ENCODE measurements at regions not wholly inside any gene's neighbourhood (a gene's known extent, or its start where the extent isn't known, plus 50 kb on each side); places are given as distances from the start of the nearest gene placed in this dataset.
"Not testable (repeated sequence)": the region's sequence is repeated elsewhere in the genome, so short reads cannot be mapped to it uniquely, and the experiment has no call there.

- H3K27me3 ChIP-seq (ENCODE audit: control insufficient read depth in 5 of 5, insufficient read depth in 4 of 5, low read length in 5 of 5); H3K9me3 ChIP-seq (ENCODE audit: control insufficient read depth in 5 of 5, low read length in 5 of 5); H3K9ac ChIP-seq (ENCODE audit: low read length in 5 of 5); H3K4me3 ChIP-seq (ENCODE audit: low read depth in 1 of 5, low read length in 5 of 5); H3K27ac ChIP-seq (ENCODE audit: low read depth, low read length); H3K4me1 ChIP-seq (ENCODE audit: control insufficient read depth in 5 of 5, insufficient read depth in 5 of 5, low read length in 5 of 5); H3K36me3 ChIP-seq (ENCODE audit: control insufficient read depth in 5 of 5, insufficient read depth in 5 of 5, low read length in 5 of 5): not testable (repeated sequence)
Observed at GRCh38 chrX:10706342-10706741, 86.0 kb upstream of the MID1 start.

GRCh38 chrX:10707773-10708172, 87.4 kb upstream of the MID1 start:
- H3K4me3 ChIP-seq (ENCODE audit: low read depth in 1 of 5, low read length in 5 of 5) = no peak overlapping the region
- no peaks in the 10 kb centered on the region for H3K27me3 ChIP-seq (ENCODE audit: control insufficient read depth in 5 of 5, insufficient read depth in 4 of 5, low read length in 5 of 5)
- H3K27ac ChIP-seq (ENCODE audit: low read depth, low read length) = no peak overlapping the region
- H3K9me3 ChIP-seq (ENCODE audit: control insufficient read depth in 5 of 5, low read length in 5 of 5) = no peaks in the 10 kb centered on the region
- peaks cover 0 to 3% (median 0%) of the 10 kb centered on the region in 5 donors for H3K4me1 ChIP-seq (ENCODE audit: control insufficient read depth in 5 of 5, insufficient read depth in 5 of 5, low read length in 5 of 5)
- no peak overlapping the region for H3K9ac ChIP-seq (ENCODE audit: low read length in 5 of 5)
- H3K36me3 ChIP-seq (ENCODE audit: control insufficient read depth in 5 of 5, insufficient read depth in 5 of 5, low read length in 5 of 5) = no peaks in the 10 kb centered on the region

DNA sequence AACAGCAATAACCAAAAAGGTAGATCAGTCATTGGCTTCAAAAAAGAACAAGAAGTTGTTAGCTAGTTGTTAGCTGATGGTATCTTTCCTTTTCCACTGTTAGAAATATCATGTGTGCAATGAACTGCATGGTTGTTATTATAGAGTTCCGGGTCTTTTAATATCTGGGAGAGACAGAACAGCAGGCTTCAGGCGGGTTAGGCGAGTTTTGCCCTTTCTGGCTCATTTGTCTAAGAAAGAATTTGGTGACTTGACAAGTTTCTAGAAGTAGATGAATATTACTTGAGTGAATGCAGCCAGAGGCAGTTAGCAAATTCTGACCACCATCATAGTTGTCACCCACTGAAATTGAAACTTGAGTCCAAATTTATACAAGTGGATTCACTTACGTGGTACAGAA, 88.9 kb upstream of the MID1 start:
- Histone ChIP-seq H3K27me3 (ENCODE audit: control insufficient read depth in 5 of 5, insufficient read depth in 4 of 5, low read length in 5 of 5) (no peaks in the 10 kb centered on the region), H3K4me3 (ENCODE audit: low read depth in 1 of 5, low read length in 5 of 5) (no peak overlapping the region), H3K9ac (ENCODE audit: low read length in 5 of 5) (no peak overlapping the region), H3K27ac (ENCODE audit: low read depth, low read length) (no peak overlapping the region), H3K4me1 (ENCODE audit: control insufficient read depth in 5 of 5, insufficient read depth in 5 of 5, low read length in 5 of 5) (peaks cover 0 to 3% (median 0%) of the 10 kb centered on the region in 5 donors), H3K36me3 (ENCODE audit: control insufficient read depth in 5 of 5, insufficient read depth in 5 of 5, low read length in 5 of 5) (no peaks in the 10 kb centered on the region), H3K9me3 (ENCODE audit: control insufficient read depth in 5 of 5, low read length in 5 of 5) (no peaks in the 10 kb centered on the region)

DNA sequence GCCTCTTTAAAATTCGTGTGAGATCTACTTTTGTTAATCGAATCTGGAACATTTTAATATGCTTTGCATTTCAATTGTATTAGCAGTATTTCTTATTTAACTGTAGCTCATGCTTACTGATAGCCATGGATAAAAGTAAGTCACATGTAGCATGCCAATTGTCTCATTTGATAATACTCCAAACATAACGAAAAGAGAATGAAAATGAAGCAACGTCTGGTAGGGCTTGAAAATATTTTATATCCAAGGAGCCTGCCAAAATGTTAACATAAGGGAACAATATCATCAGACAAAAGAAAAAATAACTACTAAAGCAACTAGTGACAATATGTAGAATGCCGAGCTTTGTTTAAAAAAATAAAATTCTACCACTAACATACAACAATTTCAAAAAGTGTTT, 94.1 kb upstream of the MID1 start:
- Histone ChIP-seq H3K27ac (ENCODE audit: low read depth, low read length) (no peak overlapping the region), H3K9me3 (ENCODE audit: control insufficient read depth in 5 of 5, low read length in 5 of 5) (no peaks in the 10 kb centered on the region), H3K4me1 (ENCODE audit: control insufficient read depth in 5 of 5, insufficient read depth in 5 of 5, low read length in 5 of 5) (peaks cover 0 to 3% (median 0%) of the 10 kb centered on the region in 5 donors), H3K27me3 (ENCODE audit: control insufficient read depth in 5 of 5, insufficient read depth in 4 of 5, low read length in 5 of 5) (no peaks in the 10 kb centered on the region), H3K9ac (ENCODE audit: low read length in 5 of 5) (no peak overlapping the region), H3K4me3 (ENCODE audit: low read depth in 1 of 5, low read length in 5 of 5) (no peak overlapping the region), H3K36me3 (ENCODE audit: control insufficient read depth in 5 of 5, insufficient read depth in 5 of 5, low read length in 5 of 5) (no peaks in the 10 kb centered on the region)

DNA sequence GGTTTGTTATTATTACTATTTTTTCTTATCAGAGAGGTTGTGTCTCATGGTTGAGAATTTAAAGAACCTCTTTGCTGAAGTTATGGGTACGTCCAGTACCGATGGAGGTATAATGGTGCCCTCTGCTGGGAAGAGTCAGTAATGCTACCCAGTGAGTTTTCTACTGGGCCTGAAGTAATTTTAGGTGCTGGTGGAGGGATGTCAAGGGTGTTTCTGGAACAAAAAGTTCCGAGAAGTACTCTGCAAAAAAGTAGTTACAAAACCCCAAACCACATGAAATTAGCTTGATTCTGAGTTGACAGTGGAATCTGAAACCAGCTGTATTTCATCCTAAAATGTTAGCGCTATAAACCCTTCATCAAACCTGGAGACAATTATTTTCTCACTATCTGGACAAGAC, 102.5 kb upstream of the MID1 start:
- Histone ChIP-seq H3K4me1 (ENCODE audit: control insufficient read depth in 5 of 5, insufficient read depth in 5 of 5, low read length in 5 of 5) (peaks cover 0 to 7% (median 0%) of the 10 kb centered on the region in 5 donors), H3K27ac (ENCODE audit: low read depth, low read length) (peak overlapping the region; percentile 10), H3K9ac (ENCODE audit: low read length in 5 of 5) (no peak overlapping the region), H3K36me3 (ENCODE audit: control insufficient read depth in 5 of 5, insufficient read depth in 5 of 5, low read length in 5 of 5) (no peaks in the 10 kb centered on the region), H3K4me3 (ENCODE audit: low read depth in 1 of 5, low read length in 5 of 5) (no peak overlapping the region), H3K27me3 (ENCODE audit: control insufficient read depth in 5 of 5, insufficient read depth in 4 of 5, low read length in 5 of 5) (no peaks in the 10 kb centered on the region), H3K9me3 (ENCODE audit: control insufficient read depth in 5 of 5, low read length in 5 of 5) (no peaks in the 10 kb centered on the region)

DNA sequence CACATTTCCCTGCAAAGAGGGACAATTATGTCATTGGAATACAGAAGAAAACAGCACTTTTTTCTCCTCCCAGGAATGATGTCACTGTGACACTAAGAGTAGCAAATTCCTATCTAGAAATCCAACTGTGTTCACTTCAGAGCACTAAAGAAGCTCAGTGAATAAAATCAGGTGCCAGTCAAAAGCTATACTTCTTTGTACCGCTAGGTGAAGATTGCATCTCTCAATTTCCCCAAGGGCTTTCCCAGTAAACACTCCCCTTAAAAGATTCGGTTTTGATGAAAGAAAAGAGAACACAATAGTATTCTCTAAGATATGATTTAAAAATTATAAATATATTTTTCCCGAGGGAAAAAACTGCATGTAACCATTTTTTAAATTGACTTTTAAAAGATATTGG, 104.7 kb upstream of the MID1 start:
- Histone ChIP-seq H3K4me1 (ENCODE audit: control insufficient read depth in 5 of 5, insufficient read depth in 5 of 5, low read length in 5 of 5) (peaks cover 0 to 7% (median 0%) of the 10 kb centered on the region in 5 donors), H3K4me3 (ENCODE audit: low read depth in 1 of 5, low read length in 5 of 5) (no peak overlapping the region), H3K27me3 (ENCODE audit: control insufficient read depth in 5 of 5, insufficient read depth in 4 of 5, low read length in 5 of 5) (peaks cover 0 to 2% (median 0%) of the 10 kb centered on the region in 5 donors), H3K27ac (ENCODE audit: low read depth, low read length) (no peak overlapping the region), H3K9me3 (ENCODE audit: control insufficient read depth in 5 of 5, low read length in 5 of 5) (no peaks in the 10 kb centered on the region), H3K9ac (ENCODE audit: low read length in 5 of 5) (no peak overlapping the region), H3K36me3 (ENCODE audit: control insufficient read depth in 5 of 5, insufficient read depth in 5 of 5, low read length in 5 of 5) (no peaks in the 10 kb centered on the region)

- Histone ChIP-seq H3K36me3 (ENCODE audit: control insufficient read depth in 5 of 5, insufficient read depth in 5 of 5, low read length in 5 of 5) (no peaks in the 10 kb centered on the region), H3K27me3 (ENCODE audit: control insufficient read depth in 5 of 5, insufficient read depth in 4 of 5, low read length in 5 of 5) (peaks cover 0 to 2% (median 0%) of the 10 kb centered on the region in 5 donors), H3K9ac (ENCODE audit: low read length in 5 of 5) (no peak overlapping the region), H3K4me3 (ENCODE audit: low read depth in 1 of 5, low read length in 5 of 5) (no peak overlapping the region), H3K4me1 (ENCODE audit: control insufficient read depth in 5 of 5, insufficient read depth in 5 of 5, low read length in 5 of 5) (peaks cover 0 to 7% (median 0%) of the 10 kb centered on the region in 5 donors), H3K27ac (ENCODE audit: low read depth, low read length) (no peak overlapping the region), H3K9me3 (ENCODE audit: control insufficient read depth in 5 of 5, low read length in 5 of 5) (no peaks in the 10 kb centered on the region)
Observed at GRCh38 chrX:10726647-10727046, 106.3 kb upstream of the MID1 start.

DNA sequence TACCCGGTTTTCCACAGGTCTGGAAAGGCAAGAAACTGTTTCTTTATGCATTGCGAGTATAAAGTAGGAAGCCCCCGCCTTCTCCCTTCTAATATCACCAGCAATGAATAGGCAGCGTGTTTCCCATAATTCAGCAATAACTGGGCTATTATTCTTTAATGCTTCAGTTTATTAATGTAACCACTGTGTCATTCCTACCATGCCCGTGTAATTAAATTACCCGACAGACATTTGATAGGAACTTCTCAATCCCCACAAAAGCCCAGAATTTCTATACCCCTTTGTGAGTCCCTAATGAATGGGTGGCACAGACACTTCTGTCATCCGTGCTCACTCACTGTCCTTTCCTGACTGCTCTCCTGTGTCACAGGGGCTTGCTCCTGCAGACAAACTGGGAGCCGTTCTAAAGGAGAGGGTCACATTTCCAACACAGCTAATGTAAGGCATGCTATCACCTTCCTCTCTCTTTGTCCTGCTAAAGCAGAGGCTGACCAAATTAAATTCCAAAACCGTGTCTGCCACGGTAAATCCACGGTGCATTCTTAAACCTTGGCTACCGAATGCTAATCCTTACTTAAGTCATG, 108.5 kb upstream of the MID1 start:
- H3K27ac ChIP-seq (ENCODE audit: low read depth, low read length) = no peak overlapping the region
- H3K36me3 ChIP-seq (ENCODE audit: control insufficient read depth in 5 of 5, insufficient read depth in 5 of 5, low read length in 5 of 5) = no peaks in the 10 kb centered on the region
- peaks cover 0 to 2% (median 0%) of the 10 kb centered on the region in 5 donors for H3K27me3 ChIP-seq (ENCODE audit: control insufficient read depth in 5 of 5, insufficient read depth in 4 of 5, low read length in 5 of 5)
- H3K4me1 ChIP-seq (ENCODE audit: control insufficient read depth in 5 of 5, insufficient read depth in 5 of 5, low read length in 5 of 5) = peaks cover 0 to 7% (median 0%) of the 10 kb centered on the region in 5 donors
- no peaks in the 10 kb centered on the region for H3K9me3 ChIP-seq (ENCODE audit: control insufficient read depth in 5 of 5, low read length in 5 of 5)
- no peak overlapping the region for H3K4me3 ChIP-seq (ENCODE audit: low read depth in 1 of 5, low read length in 5 of 5)
- no peak overlapping the region for H3K9ac ChIP-seq (ENCODE audit: low read length in 5 of 5)

GRCh38 chrX:10739426-10739825, 119.0 kb upstream of the MID1 start:
- H3K4me3 ChIP-seq (ENCODE audit: low read depth in 1 of 5, low read length in 5 of 5) = no peak overlapping the region
- H3K27me3 ChIP-seq (ENCODE audit: control insufficient read depth in 5 of 5, insufficient read depth in 4 of 5, low read length in 5 of 5) = peaks cover 0 to 3% (median 0%) of the 10 kb centered on the region in 5 donors
- no peaks in the 10 kb centered on the region for H3K9me3 ChIP-seq (ENCODE audit: control insufficient read depth in 5 of 5, low read length in 5 of 5)
- no peak overlapping the region for H3K9ac ChIP-seq (ENCODE audit: low read length in 5 of 5)
- no peaks in the 10 kb centered on the region for H3K36me3 ChIP-seq (ENCODE audit: control insufficient read depth in 5 of 5, insufficient read depth in 5 of 5, low read length in 5 of 5)
- H3K4me1 ChIP-seq (ENCODE audit: control insufficient read depth in 5 of 5, insufficient read depth in 5 of 5, low read length in 5 of 5) = peaks cover 0 to 5% (median 0%) of the 10 kb centered on the region in 5 donors
- no peak overlapping the region for H3K27ac ChIP-seq (ENCODE audit: low read depth, low read length)

GRCh38 chrX:10741003-10741402, 120.6 kb upstream of the MID1 start:
- no peak overlapping the region for H3K4me3 ChIP-seq (ENCODE audit: low read depth in 1 of 5, low read length in 5 of 5)
- peaks cover 0 to 5% (median 0%) of the 10 kb centered on the region in 5 donors for H3K4me1 ChIP-seq (ENCODE audit: control insufficient read depth in 5 of 5, insufficient read depth in 5 of 5, low read length in 5 of 5)
- no peaks in the 10 kb centered on the region for H3K9me3 ChIP-seq (ENCODE audit: control insufficient read depth in 5 of 5, low read length in 5 of 5)
- no peak overlapping the region for H3K27ac ChIP-seq (ENCODE audit: low read depth, low read length)
- no peak overlapping the region for H3K9ac ChIP-seq (ENCODE audit: low read length in 5 of 5)
- no peaks in the 10 kb centered on the region for H3K36me3 ChIP-seq (ENCODE audit: control insufficient read depth in 5 of 5, insufficient read depth in 5 of 5, low read length in 5 of 5)
- peaks cover 0 to 3% (median 0%) of the 10 kb centered on the region in 5 donors for H3K27me3 ChIP-seq (ENCODE audit: control insufficient read depth in 5 of 5, insufficient read depth in 4 of 5, low read length in 5 of 5)

All from subcutaneous abdominal adipose tissue (tissue), 5 donors.